HepG2 (cell line): ENCODE measurements at regions not wholly inside any gene's neighbourhood (a gene's known extent, or its start where the extent isn't known, plus 50 kb on each side); places are given as distances from the start of the nearest gene placed in this dataset.

Experiments
- ATAC-seq: fragments of 200-7000 bp; cut with Tn5 transposase; 3 replicates; pipeline ENCODE4 v1.9.1; 2020; ENCODE audit warnings: mild to moderate bottlenecking, moderate library complexity
- BruUV-seq: library from RNA; stranded (reverse); fragments of 400-500 nt; replicated peaks from 2 replicates; lab custom pipeline; 2021; lab: Mats Ljungman, UMichigan
- CTCF ChIA-PET: fragments of 300-600 bp; formaldehyde crosslinking; extraction: SDS; loops from one replicate; lab custom pipeline; 2021; ENCODE audit warnings: low total read pairs, inconsistent platforms, low intra/inter-chr PET ratio; lab: Yijun Ruan, JAX
- POLR2A ChIA-PET: fragments of 350-600 bp; sonication (Branson Sonifier 250); formaldehyde crosslinking; loops from one replicate; lab custom pipeline; 2020; ENCODE audit warnings: antibody characterized with exemption, inconsistent platforms; lab: Yijun Ruan, JAX
- DNase-seq: peaks from one replicate; pipeline ENCODE4 v3.0.0-alpha.2; 2015; ENCODE audit warnings: low spot score
- FAIRE-seq: peaks from 3 replicates; lab custom pipeline; 2011; peaks lifted over from hg19 to GRCh38; lab: Jason Lieb, UNC
- H2AFZ ChIP-seq: one replicate; pipeline ENCODE4 v1.6.1; 2011; ENCODE audit warnings: low read length, inconsistent platforms
- H3K27ac ChIP-seq: fragments of 300-600 bp; 3 replicates; pipeline ENCODE4 v1.8.0; 2011; ENCODE audit warnings: mixed run types, mild to moderate bottlenecking, mixed read lengths, low read length, inconsistent platforms; ENCODE audit not compliant: insufficient read depth; ENCODE audit errors: extremely low read length
- H3K27me3 ChIP-seq, 2 experiments: fragments of 200-600 bp in 1 of 2; 2 replicates in 1 of 2; 3 replicates in 1 of 2; pipeline versions ENCODE4 v1.6.0 to v1.8.0; 2011; ENCODE audit warnings: low read length in 2 of 2, mild to moderate bottlenecking in 2 of 2, moderate library complexity in 2 of 2, inconsistent platforms in 1 of 2; ENCODE audit not compliant: insufficient read depth in 2 of 2, control insufficient read depth in 1 of 2
- H3K36me3 ChIP-seq, 2 experiments: fragments of 200-600 bp in 1 of 2; replicated peaks in 1 of 2; 2 replicates in 1 of 2; 3 replicates in 1 of 2; pipeline versions ENCODE4 v1.5.1 to v1.8.0; 2011; ENCODE audit warnings: low read length in 2 of 2, inconsistent platforms in 1 of 2; ENCODE audit not compliant: insufficient read depth in 2 of 2, control insufficient read depth in 1 of 2
- H3K4me1 ChIP-seq: 2 replicates; pipeline ENCODE4 v1.5.1; 2012; ENCODE audit warnings: low read length, inconsistent platforms; ENCODE audit not compliant: insufficient read depth
- H3K4me2 ChIP-seq: 2 replicates; pipeline ENCODE4 v1.6.0; 2011; ENCODE audit warnings: low read depth, low read length, inconsistent platforms
- H3K4me3 ChIP-seq, 3 experiments: fragments of 200-600 bp in 1 of 3; sonication (generic), shearing (Covaris generic) in 1 of 3; replicated peaks in 1 of 3; 2 replicates each; pipeline ENCODE4 v1.5.1; 2011 to 2016; ENCODE audit warnings: low read length in 3 of 3, inconsistent platforms in 2 of 3, low read depth in 2 of 3, mild to moderate bottlenecking in 2 of 3, control low read depth in 1 of 3, mixed read lengths in 1 of 3; ENCODE audit not compliant: insufficient read depth in 1 of 3
- H3K79me2 ChIP-seq: one replicate; pipeline ENCODE4 v1.6.1; 2011; ENCODE audit warnings: low read length, inconsistent platforms; ENCODE audit not compliant: insufficient read depth
- H3K9ac ChIP-seq: 2 replicates; pipeline ENCODE4 v1.6.0; 2011; ENCODE audit warnings: mild to moderate bottlenecking, low read depth, low read length, inconsistent platforms; ENCODE audit not compliant: insufficient read depth
- H3K9me3 ChIP-seq: 2 replicates; pipeline ENCODE4 v1.5.1; 2012; ENCODE audit warnings: mild to moderate bottlenecking, low read length
- H4K20me1 ChIP-seq: 2 replicates; pipeline ENCODE4 v1.6.0; 2011; ENCODE audit warnings: inconsistent platforms, mild to moderate bottlenecking, low read length, moderate library complexity; ENCODE audit not compliant: insufficient read depth
- CEBPG ChIP-seq: IDR thresholded peaks from 2 replicates; pipeline ENCODE4 v1.6.1; 2016
- DNMT1 ChIP-seq: sonication (generic); formaldehyde crosslinking; IDR thresholded peaks from 2 replicates; pipeline ENCODE4 v1.5.1; 2020; ENCODE audit warnings: mild to moderate bottlenecking, missing genetic modification reagents
- FOSL1 ChIP-seq: sonication (generic); formaldehyde crosslinking; IDR thresholded peaks from 2 replicates; pipeline ENCODE4 v1.9.0; 2021; ENCODE audit warnings: missing genetic modification reagents, borderline replicate concordance
- FOXO1 ChIP-seq: sonication (generic); formaldehyde crosslinking; IDR thresholded peaks from 2 replicates; pipeline ENCODE4 v1.4.0; 2020; ENCODE audit warnings: missing genetic modification reagents
- KAT2B ChIP-seq: fragments of 150-350 bp; IDR thresholded peaks from 2 replicates; pipeline ENCODE4 v1.6.1; 2014; ENCODE audit warnings: low read depth, low read length, borderline replicate concordance
- MAFF ChIP-seq: IDR thresholded peaks from 2 replicates; pipeline ENCODE4 v1.6.1; 2011; ENCODE audit warnings: low read depth, low read length, improper control_type of control experiment
- MAFK ChIP-seq, 2 experiments: IDR thresholded peaks in 1 of 2; conservative IDR thresholded peaks in 1 of 2; 2 replicates each; pipeline ENCODE4 v1.6.1; 2011; ENCODE audit warnings: improper control_type of control experiment in 2 of 2, low read length in 2 of 2
- PITX1 ChIP-seq: sonication (generic); formaldehyde crosslinking; IDR thresholded peaks from 2 replicates; pipeline ENCODE4 v1.5.1; 2020; ENCODE audit warnings: mild to moderate bottlenecking, missing genetic modification reagents
- SMC3 ChIP-seq: IDR thresholded peaks from 2 replicates; pipeline ENCODE4 v1.6.1; 2011; ENCODE audit warnings: low read length, improper control_type of control experiment
- SOX13 ChIP-seq, 3 experiments: fragments of 450-650 bp in 1 of 3; sonication (generic) in 1 of 3; formaldehyde crosslinking in 1 of 3; IDR thresholded peaks in 2 of 3; conservative IDR thresholded peaks in 1 of 3; 2 replicates each; pipeline versions ENCODE4 v1.5.0 to v1.6.1; 2016 to 2020; ENCODE audit warnings: antibody characterized with exemption in 1 of 3, mild to moderate bottlenecking in 1 of 3, missing compliant biosample characterization in 1 of 3, missing genetic modification reagents in 1 of 3, moderate library complexity in 1 of 3
- SOX5 ChIP-seq: IDR thresholded peaks from 2 replicates; pipeline ENCODE4 v1.6.1; 2016; ENCODE audit warnings: borderline replicate concordance
- ZNF224 ChIP-seq: sonication (generic); formaldehyde crosslinking; IDR thresholded peaks from 2 replicates; pipeline ENCODE4 v1.5.0; 2020; ENCODE audit warnings: mild to moderate bottlenecking, missing genetic modification reagents
- ZNF652 ChIP-seq: IDR thresholded peaks from 2 replicates; pipeline ENCODE4 v1.6.1; 2016; ENCODE audit warnings: low read depth, borderline replicate concordance
- ZNF7 ChIP-seq: IDR thresholded peaks from 2 replicates; pipeline ENCODE4 v1.6.1; 2016; ENCODE audit warnings: missing biosample characterization, missing genetic modification reagents
- ZNF749 ChIP-seq: sonication (generic); formaldehyde crosslinking; IDR thresholded peaks from 2 replicates; pipeline ENCODE4 v1.8.0; 2022; ENCODE audit warnings: mild to moderate bottlenecking, missing genetic modification reagents, moderate library complexity, borderline replicate concordance
- WGBS: methylation state at CpG from one replicate; pipeline ENCODE4 v1.1.6; 2017; ENCODE audit warnings: low lambda C conversion rate; 5-methylcytosine and 5-hydroxymethylcytosine counted together
- in situ Hi-C: cut with HindIII; loops from 2 replicates; pipeline ENCODE4 v1.10.0; 2017; ENCODE audit warnings: low pct_unique_long_range_greater_than_20kb; ENCODE audit not compliant: extremely low pct_ligation_motif_present
- intact Hi-C: fragments of 100-400 bp; cut with micrococcal nuclease; formaldehyde crosslinking; loops from one replicate; pipeline ENCODE4 v1.10.0; 2022; ENCODE audit not compliant: unreplicated experiment
- TF ChIP-seq, protein P1 (sequence below): IDR thresholded peaks from 2 replicates; pipeline ENCODE4 v1.6.1; 2016; ENCODE audit warnings: low read depth
- TF ChIP-seq, protein P2 (sequence below): sonication (generic); formaldehyde crosslinking; IDR thresholded peaks from 2 replicates; pipeline ENCODE4 v1.4.0; 2020; ENCODE audit warnings: missing genetic modification reagents
- TF ChIP-seq, protein P3 (sequence below): sonication (generic); formaldehyde crosslinking; IDR thresholded peaks from 2 replicates; pipeline ENCODE4 v1.8.0; 2022; ENCODE audit warnings: mild to moderate bottlenecking, missing genetic modification reagents, moderate library complexity

DNA sequence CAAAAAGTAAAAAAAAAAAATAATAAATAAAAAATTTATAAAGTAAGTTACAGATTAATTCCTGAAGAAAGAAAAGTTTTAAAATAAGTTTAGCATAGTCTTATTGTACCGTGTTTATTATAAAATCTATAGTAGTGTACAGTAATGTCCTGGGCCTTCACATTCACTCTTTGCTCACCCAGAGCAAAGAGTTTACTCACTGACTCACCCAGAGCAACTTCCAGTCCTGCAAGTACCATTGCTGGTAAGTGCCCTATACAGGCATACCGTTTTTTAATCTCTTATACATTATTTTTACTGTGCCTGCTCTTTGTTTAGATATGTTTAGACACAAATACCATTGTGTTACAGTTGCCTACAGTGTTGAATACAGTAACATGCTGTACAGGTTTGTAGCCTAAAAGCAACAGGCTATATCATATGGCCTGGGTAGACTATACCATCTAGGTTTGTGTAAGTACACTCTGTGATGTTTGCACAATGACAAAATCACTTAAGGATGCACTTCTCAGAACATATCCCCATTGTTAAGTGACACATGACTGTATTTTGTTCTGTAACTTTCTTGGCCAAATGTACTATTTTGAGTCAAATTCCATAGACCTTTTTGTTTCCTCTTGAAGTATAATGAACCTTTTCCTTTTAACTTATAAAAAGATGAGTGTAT is 199.0 kb upstream of the NUDT6 start (continued):
- TF ChIP-seq, protein P1, sequence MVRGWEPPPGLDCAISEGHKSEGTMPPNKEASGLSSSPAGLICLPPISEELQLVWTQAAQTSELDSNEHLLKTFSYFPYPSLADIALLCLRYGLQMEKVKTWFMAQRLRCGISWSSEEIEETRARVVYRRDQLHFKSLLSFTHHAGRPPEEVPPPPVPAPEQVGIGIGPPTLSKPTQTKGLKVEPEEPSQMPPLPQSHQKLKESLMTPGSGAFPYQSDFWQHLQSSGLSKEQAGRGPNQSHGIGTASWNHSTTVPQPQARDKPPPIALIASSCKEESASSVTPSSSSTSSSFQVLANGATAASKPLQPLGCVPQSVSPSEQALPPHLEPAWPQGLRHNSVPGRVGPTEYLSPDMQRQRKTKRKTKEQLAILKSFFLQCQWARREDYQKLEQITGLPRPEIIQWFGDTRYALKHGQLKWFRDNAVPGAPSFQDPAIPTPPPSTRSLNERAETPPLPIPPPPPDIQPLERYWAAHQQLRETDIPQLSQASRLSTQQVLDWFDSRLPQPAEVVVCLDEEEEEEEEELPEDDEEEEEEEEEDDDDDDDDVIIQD, result 0 out of 2 replicates have a peak, but pooled peaks have one; percentile 11
- TF ChIP-seq ZNF7 (CRISPR knock-in tag) (no peak), FOXO1 (no peak), SOX13 (IDR thresholded peaks at IDR 0.05) (no peak), SOX13 (CRISPR knock-in tag; conservative IDR thresholded peaks at IDR 0.05 in 1 of 2, IDR thresholded peaks at IDR 0.05 in 1 of 2) (peak in 1 of 2 experiments; percentile 81; a peak in 2 of 4 replicates), FOSL1 (peak; percentile 48; the same call in 1 of the 2 replicates), ZNF652 (CRISPR knock-in tag) (no peak), ZNF749 (no peak), CEBPG (CRISPR knock-in tag) (peak; percentile 23; the same call in 1 of the 2 replicates), KAT2B (no peak), SOX5 (peak; percentile 74; the same call in 1 of the 2 replicates)
- TF ChIP-seq, protein P2, sequence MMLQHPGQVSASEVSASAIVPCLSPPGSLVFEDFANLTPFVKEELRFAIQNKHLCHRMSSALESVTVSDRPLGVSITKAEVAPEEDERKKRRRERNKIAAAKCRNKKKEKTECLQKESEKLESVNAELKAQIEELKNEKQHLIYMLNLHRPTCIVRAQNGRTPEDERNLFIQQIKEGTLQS (CRISPR knock-in tag), result 0 out of 2 replicates have a peak, but pooled peaks have one; percentile 8
- TF ChIP-seq, all 625 proteins: peak for 14

DNA sequence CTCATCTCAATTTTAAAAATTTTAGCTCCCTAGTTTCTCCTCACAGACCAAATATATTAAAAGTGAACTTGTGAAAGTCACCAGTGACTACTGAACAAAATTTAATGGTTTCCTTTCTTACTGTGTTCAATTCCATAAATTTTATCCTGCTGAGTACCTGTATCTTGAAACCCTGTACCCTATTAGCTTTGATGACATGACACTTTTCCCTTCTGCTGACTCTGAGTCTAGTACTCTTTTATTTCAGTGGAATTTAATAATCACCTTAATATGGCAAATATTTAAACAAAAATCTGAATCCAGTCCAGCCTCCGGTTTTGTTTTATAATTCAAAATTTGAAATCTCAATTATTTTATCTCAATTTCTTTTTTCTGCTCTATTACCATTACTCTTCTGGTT is 203.1 kb upstream of the NUDT6 start:
- POLR2A ChIA-PET, result no interaction called here
- peaks cover 17% of the 10 kb centered on the region for H3K4me1 ChIP-seq
- TF ChIP-seq, protein P3, sequence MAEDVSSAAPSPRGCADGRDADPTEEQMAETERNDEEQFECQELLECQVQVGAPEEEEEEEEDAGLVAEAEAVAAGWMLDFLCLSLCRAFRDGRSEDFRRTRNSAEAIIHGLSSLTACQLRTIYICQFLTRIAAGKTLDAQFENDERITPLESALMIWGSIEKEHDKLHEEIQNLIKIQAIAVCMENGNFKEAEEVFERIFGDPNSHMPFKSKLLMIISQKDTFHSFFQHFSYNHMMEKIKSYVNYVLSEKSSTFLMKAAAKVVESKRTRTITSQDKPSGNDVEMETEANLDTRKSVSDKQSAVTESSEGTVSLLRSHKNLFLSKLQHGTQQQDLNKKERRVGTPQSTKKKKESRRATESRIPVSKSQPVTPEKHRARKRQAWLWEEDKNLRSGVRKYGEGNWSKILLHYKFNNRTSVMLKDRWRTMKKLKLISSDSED (CRISPR knock-in tag), result no peak
- TF ChIP-seq DNMT1 (CRISPR knock-in tag) (no peak), SMC3 (no peak), PITX1 (CRISPR knock-in tag) (no peak), MAFF (0 out of 2 replicates have a peak, but pooled peaks have one; percentile 55), MAFK (conservative IDR thresholded peaks at IDR 0.05 in 1 of 2, IDR thresholded peaks at IDR 0.05 in 1 of 2; ENCODE audit: low read length in 2 of 2) (peak; percentile 59 to 75; a peak in 3 of 4 replicates), ZNF224 (CRISPR knock-in tag) (no peak)
- in situ Hi-C loops (no loop called here), intact Hi-C loops (loop anchor here (5.0 kb wide), 2 partner anchors 272 to 987 kb away; partner anchors contain the start of gene SPRY1)
- H3K79me2 ChIP-seq, result no peaks in the 10 kb centered on the region
- 98% methylated on average over 1 of the region's 1 CpG for WGBS
- H3K27me3 ChIP-seq, result no peaks in the 10 kb centered on the region
- H4K20me1 ChIP-seq, result no peaks in the 10 kb centered on the region
- no peak overlapping the region for H3K27ac ChIP-seq
- ATAC-seq (no peak), FAIRE-seq (no peak), DNase-seq (no peak)
- H3K9me3 ChIP-seq, result no peaks in the 10 kb centered on the region
- no peak overlapping the region for H3K4me3 ChIP-seq
- H3K4me2 ChIP-seq, result no peak overlapping the region
- H3K36me3 ChIP-seq, result no peaks in the 10 kb centered on the region
- no peak overlapping the region for H2AFZ ChIP-seq
- H3K9ac ChIP-seq, result no peak overlapping the region
- BruUV-seq, result no TSS peak
- CTCF ChIA-PET, result no interaction called here
